CD14-positive monocyte (primary cell): ENCODE measurements at regions not wholly inside any gene's neighbourhood (a gene's known extent, or its start where the extent isn't known, plus 50 kb on each side); places are given as distances from the start of the nearest gene placed in this dataset.
"Not testable (repeated sequence)": the region's sequence is repeated elsewhere in the genome, so short reads cannot be mapped to it uniquely, and the experiment has no call there.

Source experiments
- DNase-seq, 3 donors: peaks; one replicate each; pipeline ENCODE4 v3.0.0-alpha.2; 2011 to 2022
- H2AFZ ChIP-seq: 2 replicates; pipeline ENCODE4 v1.6.0; 2012; ENCODE audit warnings: mild to moderate bottlenecking, low read depth, low read length, inconsistent platforms; ENCODE audit not compliant: insufficient read depth, poor library complexity, severe bottlenecking
- H3K27ac ChIP-seq, 2 donors: 1 replicate in 1 of 2; 2 replicates in 1 of 2; pipeline ENCODE4 v1.5.1; 2012 to 2013; ENCODE audit warnings: low read length in 2 of 2, control low read depth in 1 of 2, inconsistent platforms in 1 of 2, low read depth in 1 of 2, mild to moderate bottlenecking in 1 of 2
- H3K27me3 ChIP-seq, 2 donors: one replicate each; pipeline versions ENCODE4 v1.6.0 to v1.6.1; 2011 to 2013; ENCODE audit warnings: low read length in 2 of 2; ENCODE audit not compliant: control insufficient read depth in 2 of 2, insufficient read depth in 2 of 2
- H3K36me3 ChIP-seq, 2 donors: replicated peaks in 1 of 2; 1 replicate in 1 of 2; 2 replicates in 1 of 2; pipeline versions ENCODE4 v1.5.1 to v1.6.1; 2012 to 2013; ENCODE audit warnings: low read length in 2 of 2, control low read depth in 1 of 2, inconsistent platforms in 1 of 2, mild to moderate bottlenecking in 1 of 2; ENCODE audit not compliant: insufficient read depth in 2 of 2, control insufficient read depth in 1 of 2
- H3K4me1 ChIP-seq, 2 donors: 1 replicate in 1 of 2; 2 replicates in 1 of 2; pipeline versions ENCODE4 v1.5.1 to v1.6.1; 2012 to 2013; ENCODE audit warnings: low read length in 2 of 2, control low read depth in 1 of 2, inconsistent platforms in 1 of 2, mild to moderate bottlenecking in 1 of 2, moderate library complexity in 1 of 2; ENCODE audit not compliant: insufficient read depth in 2 of 2, control insufficient read depth in 1 of 2
- H3K4me2 ChIP-seq: replicated peaks from 2 replicates; pipeline ENCODE3; 2012; ENCODE audit warnings: low read length, moderate library complexity, mild to moderate bottlenecking; ENCODE audit not compliant: poor library complexity, severe bottlenecking; ENCODE audit errors: extremely low read depth
- H3K4me3 ChIP-seq, 3 experiments: fragments of 200-600 bp in 1 of 3; sonication (generic) in 1 of 3; replicated peaks in 1 of 3; 1 replicate in 2 of 3; 2 replicates in 1 of 3; pipeline ENCODE4 v1.5.1; 2011 to 2013; ENCODE audit warnings: low read length in 3 of 3, mild to moderate bottlenecking in 3 of 3, control low read depth in 2 of 3, low read depth in 2 of 3, inconsistent platforms in 1 of 3, moderate library complexity in 1 of 3
- H3K79me2 ChIP-seq: 2 replicates; pipeline ENCODE4 v1.6.0; 2012; ENCODE audit warnings: mild to moderate bottlenecking, control low read depth, inconsistent platforms, low read length, moderate library complexity; ENCODE audit not compliant: insufficient read depth
- H3K9ac ChIP-seq: 2 replicates; pipeline ENCODE4 v1.6.0; 2017; ENCODE audit warnings: low read length, mild to moderate bottlenecking; ENCODE audit not compliant: insufficient read depth, poor library complexity, severe bottlenecking
- H3K9me3 ChIP-seq, 2 donors: replicated peaks in 1 of 2; 1 replicate in 1 of 2; 2 replicates in 1 of 2; pipeline versions ENCODE4 v1.5.1 to v1.6.1; 2012 to 2013; ENCODE audit warnings: low read length in 2 of 2, control low read depth in 1 of 2; ENCODE audit not compliant: control insufficient read depth in 1 of 2, insufficient read depth in 1 of 2
- H4K20me1 ChIP-seq: 2 replicates; pipeline ENCODE4 v1.6.0; 2012; ENCODE audit warnings: mild to moderate bottlenecking, low read length, control low read depth, moderate library complexity; ENCODE audit not compliant: insufficient read depth
- H3K27ac Mint-ChIP-seq, 7 donors: one replicate each; pipeline ENCODE4 v1.8.0; 2020; ENCODE audit warnings: mild to moderate bottlenecking in 7 of 7, mixed read lengths in 7 of 7, moderate library complexity in 6 of 7, inconsistent platforms in 2 of 7
- H3K27me3 Mint-ChIP-seq, 3 donors: one replicate each; pipeline ENCODE4 v1.8.0; 2021 to 2022; ENCODE audit warnings: low read depth in 3 of 3, mild to moderate bottlenecking in 3 of 3, mixed read lengths in 3 of 3, moderate library complexity in 3 of 3, inconsistent platforms in 1 of 3
- H3K36me3 Mint-ChIP-seq, 2 donors: one replicate each; pipeline ENCODE4 v1.8.0; 2020; ENCODE audit warnings: mixed read lengths in 2 of 2, inconsistent platforms in 1 of 2, mild to moderate bottlenecking in 1 of 2
- H3K4me1 Mint-ChIP-seq: one replicate; pipeline ENCODE4 v1.8.0; 2020; ENCODE audit warnings: mild to moderate bottlenecking, mixed read lengths
- H3K4me3 Mint-ChIP-seq, 2 donors: one replicate each; pipeline ENCODE4 v1.8.0; 2020; ENCODE audit warnings: mild to moderate bottlenecking in 2 of 2, mixed read lengths in 2 of 2, moderate library complexity in 1 of 2
- H3K9me3 Mint-ChIP-seq, 7 donors: one replicate each; pipeline ENCODE4 v1.8.0; 2020 to 2022; ENCODE audit warnings: mixed read lengths in 7 of 7, mild to moderate bottlenecking in 6 of 7, moderate library complexity in 6 of 7, inconsistent platforms in 2 of 7
- WGBS: methylation state at CpG from one replicate; pipeline ENCODE4 v1.1.5; 2013; ENCODE audit warnings: missing lambda C conversion rate; ENCODE audit not compliant: insufficient coverage; 5-methylcytosine and 5-hydroxymethylcytosine counted together
- intact Hi-C, 2 donors: fragments of 100-400 bp; cut with micrococcal nuclease; formaldehyde crosslinking; loops; one replicate each; pipeline versions ENCODE4 v1.15.0 to v1.15.1; 2023
- TF ChIP-seq, protein P1 (sequence below): fragments of 200-600 bp; IDR thresholded peaks from one replicate; pipeline ENCODE4 v1.8.0; 2022; ENCODE audit warnings: antibody characterized with exemption, mild to moderate bottlenecking

GRCh38 chr10:32189400-32190084 is 133.3 kb upstream of the KIF5B start:
- Histone ChIP-seq H3K4me2 (no peak overlapping the region), H3K4me3 (no peak overlapping the region)

GRCh38 chr10:32188601-32189000 is 132.4 kb upstream of the KIF5B start:
- H3K4me3 Mint-ChIP-seq, H3K27ac Mint-ChIP-seq, H3K36me3 Mint-ChIP-seq, H3K27me3 Mint-ChIP-seq, H3K36me3 ChIP-seq, H3K9me3 ChIP-seq, H3K4me3 ChIP-seq, H3K9ac ChIP-seq, H4K20me1 ChIP-seq, H3K27me3 ChIP-seq, H3K9me3 Mint-ChIP-seq, H3K27ac ChIP-seq, DNase-seq, H3K4me2 ChIP-seq, H3K79me2 ChIP-seq, H2AFZ ChIP-seq, intact Hi-C loops: not testable (repeated sequence)
- WGBS = 99% methylated on average over 12 of the region's 15 CpGs
- peaks cover 0 to 17% of the 10 kb centered on the region in 2 donors for H3K4me1 ChIP-seq
- peaks cover 15% of the 10 kb centered on the region for H3K4me1 Mint-ChIP-seq

More at GRCh38 chr10:32189400-32190084, 133.3 kb upstream of the KIF5B start:
- Mint-ChIP-seq H3K36me3 (no peaks in the 10 kb centered on the region), H3K9me3 (peaks cover 0 to 3% (median 0%) of the 10 kb centered on the region in 7 donors), H3K4me3 (no peak overlapping the region), H3K27ac (peak overlapping the region in 5 of 7 donors; percentile 19 to 71 (median 37)), H3K4me1 (peaks cover 15% of the 10 kb centered on the region), H3K27me3 (peaks cover 0 to 4% (median 0%) of the 10 kb centered on the region in 3 donors)
- Histone ChIP-seq H2AFZ (no peak overlapping the region), H3K27ac (no peak overlapping the region), H3K9ac (no peak overlapping the region), H3K4me1 (peaks cover 0 to 17% of the 10 kb centered on the region in 2 donors), H3K9me3 (no peaks in the 10 kb centered on the region), H3K27me3 (peaks cover 0 to 2% of the 10 kb centered on the region in 2 donors), H3K36me3 (no peaks in the 10 kb centered on the region), H3K79me2 (no peaks in the 10 kb centered on the region), H4K20me1 (no peaks in the 10 kb centered on the region)
- 100% methylated on average over 3 of the region's 5 CpGs for WGBS
- TF ChIP-seq, protein P1, sequence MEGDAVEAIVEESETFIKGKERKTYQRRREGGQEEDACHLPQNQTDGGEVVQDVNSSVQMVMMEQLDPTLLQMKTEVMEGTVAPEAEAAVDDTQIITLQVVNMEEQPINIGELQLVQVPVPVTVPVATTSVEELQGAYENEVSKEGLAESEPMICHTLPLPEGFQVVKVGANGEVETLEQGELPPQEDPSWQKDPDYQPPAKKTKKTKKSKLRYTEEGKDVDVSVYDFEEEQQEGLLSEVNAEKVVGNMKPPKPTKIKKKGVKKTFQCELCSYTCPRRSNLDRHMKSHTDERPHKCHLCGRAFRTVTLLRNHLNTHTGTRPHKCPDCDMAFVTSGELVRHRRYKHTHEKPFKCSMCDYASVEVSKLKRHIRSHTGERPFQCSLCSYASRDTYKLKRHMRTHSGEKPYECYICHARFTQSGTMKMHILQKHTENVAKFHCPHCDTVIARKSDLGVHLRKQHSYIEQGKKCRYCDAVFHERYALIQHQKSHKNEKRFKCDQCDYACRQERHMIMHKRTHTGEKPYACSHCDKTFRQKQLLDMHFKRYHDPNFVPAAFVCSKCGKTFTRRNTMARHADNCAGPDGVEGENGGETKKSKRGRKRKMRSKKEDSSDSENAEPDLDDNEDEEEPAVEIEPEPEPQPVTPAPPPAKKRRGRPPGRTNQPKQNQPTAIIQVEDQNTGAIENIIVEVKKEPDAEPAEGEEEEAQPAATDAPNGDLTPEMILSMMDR = peak; percentile 12
- intact Hi-C loops = loop anchor here (2.0 to 10.0 kb wide), 3 partner anchors 17 to 155 kb away; partner anchors contain the start of gene EPC1 (in 1 of the 2)
- DNase-seq = peak in 1 of 3 donors; percentile 26
